SK-N-SH (cell line): ENCODE measurements at regions not wholly inside any gene's neighbourhood (a gene's known extent, or its start where the extent isn't known, plus 50 kb on each side); places are given as distances from the start of the nearest gene placed in this dataset.

ENCODE experiments used
- CTCF ChIA-PET: fragments of 300-600, 350-600 bp; formaldehyde crosslinking; extraction: SDS; loops from one replicate; lab custom pipeline; 2021; lab: Yijun Ruan, JAX
- POLR2A ChIA-PET: fragments of 350-600 bp; sonication (Branson Sonifier 250); formaldehyde crosslinking; extraction: SDS; loops from one replicate; lab custom pipeline; 2020; ENCODE audit warnings: antibody characterized with exemption, inconsistent platforms; lab: Yijun Ruan, JAX
- DNase-seq: peaks from one replicate; pipeline ENCODE4 v3.0.0; 2012
- H2AFZ ChIP-seq: fragments of 200-600 bp; sonication (generic); 2 replicates; pipeline ENCODE4 v1.8.1; 2016; ENCODE audit warnings: antibody characterized with exemption, mild to moderate bottlenecking, low read depth
- H3F3A ChIP-seq: fragments of 200-600 bp; sonication (generic); replicated peaks from 2 replicates; pipeline ENCODE3; 2016; ENCODE audit warnings: antibody characterized with exemption, mild to moderate bottlenecking; ENCODE audit not compliant: insufficient read depth
- H3K27ac ChIP-seq, 2 experiments: fragments of 200-500 bp in 1 of 2; fragments of 200-600 bp in 1 of 2; sonication (Bioruptor generic) in 1 of 2; sonication (generic), shearing (Covaris generic) in 1 of 2; 2 replicates each; pipeline versions ENCODE4 v1.5.1 to v1.6.1; 2014 to 2016; ENCODE audit warnings: low read depth in 2 of 2, inconsistent platforms in 1 of 2, low read length in 1 of 2, mild to moderate bottlenecking in 1 of 2, mixed read lengths in 1 of 2
- H3K27me3 ChIP-seq: fragments of 200-600 bp; sonication (generic), shearing (Covaris generic); 2 replicates; pipeline ENCODE4 v1.6.1; 2016; ENCODE audit warnings: mixed run types; ENCODE audit not compliant: insufficient read depth
- H3K36me3 ChIP-seq, 2 experiments: fragments of 200-500 bp in 1 of 2; fragments of 200-600 bp in 1 of 2; sonication (Bioruptor generic) in 1 of 2; sonication (generic) in 1 of 2; replicated peaks in 1 of 2; 2 replicates each; pipeline versions ENCODE3 to v1.5.1; 2014 to 2016; ENCODE audit warnings: low read length in 1 of 2, mild to moderate bottlenecking in 1 of 2; ENCODE audit not compliant: insufficient read depth in 2 of 2, control insufficient read depth in 1 of 2
- H3K4me1 ChIP-seq, 2 experiments: fragments of 200-500 bp in 1 of 2; fragments of 200-600 bp in 1 of 2; sonication (Bioruptor generic) in 1 of 2; sonication (generic), shearing (Covaris generic) in 1 of 2; 2 replicates each; pipeline versions ENCODE4 v1.5.1 to v1.6.1; 2014 to 2016; ENCODE audit warnings: low read depth in 1 of 2, low read length in 1 of 2, mixed run types in 1 of 2; ENCODE audit not compliant: insufficient read depth in 2 of 2, control insufficient read depth in 1 of 2
- H3K4me2 ChIP-seq: fragments of 200-600 bp; sonication (generic), shearing (Covaris generic); 2 replicates; pipeline ENCODE4 v1.6.1; 2017; ENCODE audit warnings: mixed run types
- H3K4me3 ChIP-seq, 2 experiments: fragments of 200-500 bp in 1 of 2; fragments of 200-600 bp in 1 of 2; sonication (Bioruptor generic) in 1 of 2; sonication (generic), shearing (Covaris generic) in 1 of 2; 2 replicates each; pipeline versions ENCODE4 v1.5.1 to v1.8.1; 2014 to 2016; ENCODE audit warnings: low read depth in 2 of 2, inconsistent platforms in 1 of 2, low read length in 1 of 2, mild to moderate bottlenecking in 1 of 2, mixed read lengths in 1 of 2, moderate library complexity in 1 of 2
- H3K79me2 ChIP-seq: fragments of 200-600 bp; sonication (generic); 2 replicates; pipeline ENCODE4 v1.8.1; 2017; ENCODE audit warnings: mild to moderate bottlenecking; ENCODE audit not compliant: insufficient read depth
- H3K9ac ChIP-seq: fragments of 200-600 bp; sonication (generic); 2 replicates; pipeline ENCODE4 v1.6.1; 2017; ENCODE audit warnings: mixed run types
- H3K9me2 ChIP-seq: fragments of 200-600 bp; sonication (generic); 2 replicates; pipeline ENCODE4 v1.6.1; 2017; ENCODE audit warnings: mixed run types
- H3K9me3 ChIP-seq: fragments of 200-600 bp; sonication (generic); 2 replicates; pipeline ENCODE4 v1.6.1; 2017; ENCODE audit warnings: mixed run types, mild to moderate bottlenecking, moderate library complexity
- H4K20me1 ChIP-seq: fragments of 200-600 bp; sonication (generic); 2 replicates; pipeline ENCODE4 v1.6.1; 2017; ENCODE audit warnings: mild to moderate bottlenecking, mixed run types; ENCODE audit not compliant: insufficient read depth
- ELF1 ChIP-seq: IDR thresholded peaks from 2 replicates; pipeline ENCODE4 v1.4.0; 2012
- EP300 ChIP-seq, 2 experiments: IDR thresholded peaks; 2 replicates each; pipeline versions ENCODE4 v1.4.0 to v1.6.1; 2012; ENCODE audit warnings: borderline replicate concordance in 1 of 2, low read depth in 1 of 2, low read length in 1 of 2
- FOSL2 ChIP-seq: IDR thresholded peaks from 2 replicates; pipeline ENCODE4 v1.4.0; 2012; ENCODE audit warnings: low read depth, mild to moderate bottlenecking, moderate library complexity, borderline replicate concordance
- GABPA ChIP-seq: IDR thresholded peaks from 2 replicates; pipeline ENCODE4 v1.4.0; 2012; ENCODE audit warnings: low read depth, mild to moderate bottlenecking
- GATA2 ChIP-seq: sonication (generic); formaldehyde crosslinking; IDR thresholded peaks from 2 replicates; pipeline ENCODE4 v1.5.0; 2020; ENCODE audit warnings: mild to moderate bottlenecking, missing genetic modification reagents
- IRF3 ChIP-seq: fragments of 150-350 bp; IDR thresholded peaks from 2 replicates; pipeline ENCODE4 v1.6.1; 2016; ENCODE audit warnings: mild to moderate bottlenecking, low read depth, low read length
- JUND ChIP-seq: IDR thresholded peaks from 2 replicates; pipeline ENCODE4 v1.4.0; 2012
- MAX ChIP-seq: IDR thresholded peaks from 2 replicates; pipeline ENCODE4 v1.4.0; 2012; ENCODE audit warnings: low read depth
- MEF2A ChIP-seq: IDR thresholded peaks from 2 replicates; pipeline ENCODE4 v1.4.0; 2012; ENCODE audit warnings: low read depth, borderline replicate concordance
- MXI1 ChIP-seq: IDR thresholded peaks from 2 replicates; pipeline ENCODE4 v1.6.1; 2012; ENCODE audit warnings: mild to moderate bottlenecking, low read depth, low read length, improper control_type of control experiment
- NFIC ChIP-seq: IDR thresholded peaks from 2 replicates; pipeline ENCODE4 v1.4.0; 2012; ENCODE audit warnings: borderline replicate concordance
- NRF1 ChIP-seq: IDR thresholded peaks from 2 replicates; pipeline ENCODE4 v1.6.1; 2012; ENCODE audit warnings: low read depth, mild to moderate bottlenecking, low read length
- POLR2AphosphoS5 ChIP-seq: IDR thresholded peaks from 2 replicates; pipeline ENCODE4 v1.6.1; 2012; ENCODE audit warnings: low read depth, low read length
- RCOR1 ChIP-seq: fragments of 150-350 bp; IDR thresholded peaks from 2 replicates; pipeline ENCODE4 v1.6.1; 2017; ENCODE audit warnings: antibody characterized with exemption, low read length
- RXRA ChIP-seq: IDR thresholded peaks from 2 replicates; pipeline ENCODE4 v1.4.0; 2012; ENCODE audit warnings: low read depth, mild to moderate bottlenecking, borderline replicate concordance
- TEAD4 ChIP-seq: IDR thresholded peaks from 2 replicates; pipeline ENCODE4 v1.4.0; 2012; ENCODE audit warnings: mild to moderate bottlenecking, borderline replicate concordance; ENCODE audit not compliant: insufficient read depth
- YY1 ChIP-seq: IDR thresholded peaks from 2 replicates; pipeline ENCODE4 v1.4.0; 2012; ENCODE audit warnings: low read depth, mild to moderate bottlenecking
- ZBTB33 ChIP-seq: IDR thresholded peaks from 2 replicates; pipeline ENCODE4 v1.4.0; 2012; ENCODE audit warnings: low read depth, borderline replicate concordance
- WGBS: methylation state at CpG from one replicate; pipeline ENCODE4 v1.1.6; 2017; ENCODE audit warnings: low lambda C conversion rate; 5-methylcytosine and 5-hydroxymethylcytosine counted together

GRCh38 chr2:109724533-109725460, 69.3 kb upstream of the RGPD5 start:
- Histone ChIP-seq H3K9ac (no peak overlapping the region), H3K4me3 (no peak overlapping the region), H4K20me1 (no peaks in the 10 kb centered on the region), H3K9me2 (no peaks in the 10 kb centered on the region), H3F3A (no peaks in the 10 kb centered on the region), H3K4me2 (no peak overlapping the region), H3K27me3 (peaks cover under 1% of the 10 kb centered on the region; the same call in 1 of the 2 replicates), H3K36me3 (no peaks in the 10 kb centered on the region), H3K9me3 (no peaks in the 10 kb centered on the region), H3K4me1 (no peaks in the 10 kb centered on the region), H2AFZ (no peak overlapping the region), H3K79me2 (no peaks in the 10 kb centered on the region), H3K27ac (no peak overlapping the region)
- ChIA-PET POLR2A (no interaction called here), CTCF (interaction anchor here (0.7 to 3.0 kb wide), 4 partner anchors 11 to 772 kb away, joined by 3 to 9 read pairs (median 6); no protein-coding TSS in a partner anchor)
- WGBS: 67% methylated on average over 6 of the region's 9 CpGs
- no peak for DNase-seq
- TF ChIP-seq NRF1 (no peak), ZBTB33 (no peak), EP300 (IDR thresholded peaks at IDR 0.05; ENCODE audit: borderline replicate concordance in 1 of 2, low read depth in 1 of 2, low read length in 1 of 2) (no peak)

GRCh38 chr2:109726379-109727270, 67.5 kb upstream of the RGPD5 start:
- DNase-seq: no peak
- no peak overlapping the region for H3K4me2 ChIP-seq
- no peaks in the 10 kb centered on the region for H3F3A ChIP-seq
- CTCF ChIA-PET: interaction anchor here (1.4 to 3.0 kb wide), 2 partner anchors 9 to 181 kb away, joined by 5 to 9 read pairs; no protein-coding TSS in a partner anchor
- H2AFZ ChIP-seq: no peak overlapping the region
- no peaks in the 10 kb centered on the region for H3K9me3 ChIP-seq
- H3K9ac ChIP-seq: no peak overlapping the region
- H4K20me1 ChIP-seq: no peaks in the 10 kb centered on the region
- no peak overlapping the region for H3K27ac ChIP-seq
- H3K36me3 ChIP-seq: no peaks in the 10 kb centered on the region
- no peak for TF ChIP-seq GABPA
- TF ChIP-seq RXRA: no peak
- no peak for TF ChIP-seq JUND
- TF ChIP-seq GATA2 (CRISPR knock-in tag): no peak
- TF ChIP-seq FOSL2: no peak
- no peak for TF ChIP-seq TEAD4
- TF ChIP-seq MEF2A: no peak
- no peak for TF ChIP-seq NRF1
- no peak for TF ChIP-seq MAX
- no peak for TF ChIP-seq IRF3
- TF ChIP-seq ELF1: no peak
- TF ChIP-seq NFIC: no peak
- TF ChIP-seq RCOR1: no peak
- TF ChIP-seq MXI1: no peak
- no peak for TF ChIP-seq POLR2AphosphoS5
- no peak for TF ChIP-seq EP300 (IDR thresholded peaks at IDR 0.05; ENCODE audit: borderline replicate concordance in 1 of 2, low read depth in 1 of 2, low read length in 1 of 2)
- no peak for TF ChIP-seq YY1
- TF ChIP-seq, all 33 proteins: peak for 0
- Histone ChIP-seq H3K79me2 (no peaks in the 10 kb centered on the region), H3K27me3 (peaks cover 8% of the 10 kb centered on the region; the same call in 1 of the 2 replicates), H3K4me1 (no peaks in the 10 kb centered on the region), H3K9me2 (no peaks in the 10 kb centered on the region), H3K4me3 (no peak overlapping the region)
- POLR2A ChIA-PET: no interaction called here
- WGBS: 69% methylated on average over 16 of the region's 16 CpGs
